HG03097 (cell line): ENCODE measurements at regions not wholly inside any gene's neighbourhood (a gene's known extent, or its start where the extent isn't known, plus 50 kb on each side); places are given as distances from the start of the nearest gene placed in this dataset.
"Not testable (repeated sequence)": the region's sequence is repeated elsewhere in the genome, so short reads cannot be mapped to it uniquely, and the experiment has no call there.

Experiments used
- ATAC-seq: cut with Tn5 transposase; IDR thresholded peaks from one replicate; pipeline ENCODE4 v1.9.1; 2021; ENCODE audit not compliant: unreplicated experiment, low FRiP score

DNA sequence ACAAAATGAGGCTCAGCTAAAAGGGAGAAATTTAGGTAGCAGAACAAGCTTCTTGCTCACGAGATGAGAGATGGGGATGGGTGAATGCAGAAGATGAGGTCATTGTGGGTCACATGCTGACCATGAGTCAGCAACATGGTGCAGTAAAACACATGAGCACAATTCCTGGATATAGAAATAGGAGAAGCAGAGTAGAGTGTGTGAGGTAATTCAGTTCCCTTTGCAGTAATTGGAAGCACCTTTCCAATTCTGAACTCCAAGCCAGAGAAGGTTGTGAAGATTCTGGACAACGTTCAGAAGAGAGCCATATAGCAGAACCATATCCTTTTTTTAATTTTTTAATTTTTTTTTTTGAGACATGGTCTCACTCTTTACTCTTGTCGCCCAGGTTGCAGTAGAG is 62.0 kb upstream of the LMNTD1 start:
- ATAC-seq, result no peak

DNA sequence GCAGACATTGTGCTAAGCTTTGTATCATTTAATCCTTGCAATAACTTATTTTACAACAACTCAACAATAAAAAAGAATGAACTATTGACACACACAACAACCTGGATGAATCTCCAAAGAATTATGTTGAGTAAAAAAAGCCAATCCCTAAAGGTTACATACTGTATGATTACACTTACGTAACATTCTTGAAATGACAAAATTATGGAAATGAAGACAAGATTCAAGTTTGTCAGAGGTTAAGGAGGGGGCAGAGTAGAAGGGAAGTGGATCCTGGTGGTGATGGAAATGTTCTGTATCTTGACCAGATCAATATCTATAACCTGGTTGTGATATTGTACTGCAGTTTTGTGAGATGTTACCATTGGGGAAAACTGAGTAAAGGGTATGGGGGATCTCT is 63.2 kb upstream of the LMNTD1 start:
- no peak for ATAC-seq

DNA sequence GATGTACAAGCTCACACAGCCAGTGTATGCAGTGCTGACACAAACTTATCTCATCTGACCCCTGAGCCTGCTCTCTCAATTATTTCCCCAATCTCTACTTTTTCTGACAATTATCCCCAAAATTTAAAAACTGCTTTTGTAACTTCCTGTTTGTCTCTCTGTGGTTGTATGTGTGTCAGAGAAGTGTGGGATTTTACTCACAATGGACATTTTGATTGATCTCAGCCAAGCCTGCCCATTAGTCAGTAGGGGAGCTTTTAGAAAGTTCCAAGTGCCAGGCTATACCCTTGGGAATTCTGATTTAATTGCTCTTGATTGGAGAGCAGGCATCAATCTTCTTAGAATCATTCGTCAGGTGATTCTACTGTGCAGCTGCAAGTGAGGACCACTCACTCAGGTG is 64.9 kb upstream of the LMNTD1 start:
- no peak for ATAC-seq

DNA sequence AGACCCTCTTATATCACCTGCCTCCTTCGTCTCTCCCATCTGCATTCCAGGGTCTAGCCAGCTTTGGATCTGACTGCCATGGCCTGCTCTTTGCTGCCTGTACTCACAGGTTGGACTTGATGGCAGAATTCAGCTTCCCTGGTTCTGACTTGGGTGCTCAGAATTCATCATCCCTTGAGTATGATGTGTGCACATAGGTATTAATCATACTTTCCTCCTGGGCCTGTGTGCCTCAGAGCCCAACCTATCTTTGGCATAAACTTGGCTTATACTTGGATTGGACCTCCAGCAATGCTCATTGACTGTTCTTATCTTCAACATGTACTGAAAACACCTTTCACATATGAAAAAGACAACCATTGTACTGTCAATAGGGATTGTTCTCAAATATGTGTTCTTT is 70.7 kb upstream of the LMNTD1 start:
- no peak for ATAC-seq

DNA sequence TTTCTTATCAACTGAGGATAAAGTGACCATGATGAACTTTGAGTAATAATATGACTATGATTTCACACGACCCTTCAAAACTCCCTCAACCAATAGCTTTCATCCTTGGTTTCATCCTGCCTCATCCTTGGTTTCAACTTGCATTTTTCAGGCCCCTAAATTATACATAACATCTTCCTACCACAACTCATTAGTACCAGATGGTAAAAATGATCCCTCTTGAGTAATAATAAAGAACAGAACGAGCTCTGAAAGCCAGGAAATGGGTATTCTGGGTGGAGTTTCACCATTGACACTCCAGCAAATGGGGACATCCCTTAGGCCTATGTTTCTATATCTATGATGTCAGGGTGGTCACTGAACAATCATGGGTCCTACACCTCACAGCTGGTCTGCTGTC is 72.1 kb upstream of the LMNTD1 start:
- no peak for ATAC-seq

DNA sequence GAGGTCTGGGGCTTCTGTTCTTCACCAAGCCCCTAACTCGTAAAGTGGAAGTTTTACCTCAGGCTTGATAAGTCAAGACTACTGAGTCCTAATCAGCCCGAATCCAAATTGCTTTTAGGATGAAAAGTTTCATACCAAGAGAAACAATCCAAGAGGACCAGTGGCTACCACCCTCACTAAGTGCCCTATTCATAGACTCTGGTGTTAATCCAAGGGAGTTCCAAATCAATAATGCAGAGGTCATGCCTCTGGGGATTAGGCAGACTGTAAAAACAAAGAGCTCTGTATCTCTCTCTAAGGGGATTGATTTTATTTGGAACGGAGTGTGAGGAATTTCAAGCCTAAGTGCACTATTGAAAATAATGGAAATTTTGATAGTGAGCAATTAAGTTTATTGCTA is 76.3 kb upstream of the LMNTD1 start:
- no peak for ATAC-seq

DNA sequence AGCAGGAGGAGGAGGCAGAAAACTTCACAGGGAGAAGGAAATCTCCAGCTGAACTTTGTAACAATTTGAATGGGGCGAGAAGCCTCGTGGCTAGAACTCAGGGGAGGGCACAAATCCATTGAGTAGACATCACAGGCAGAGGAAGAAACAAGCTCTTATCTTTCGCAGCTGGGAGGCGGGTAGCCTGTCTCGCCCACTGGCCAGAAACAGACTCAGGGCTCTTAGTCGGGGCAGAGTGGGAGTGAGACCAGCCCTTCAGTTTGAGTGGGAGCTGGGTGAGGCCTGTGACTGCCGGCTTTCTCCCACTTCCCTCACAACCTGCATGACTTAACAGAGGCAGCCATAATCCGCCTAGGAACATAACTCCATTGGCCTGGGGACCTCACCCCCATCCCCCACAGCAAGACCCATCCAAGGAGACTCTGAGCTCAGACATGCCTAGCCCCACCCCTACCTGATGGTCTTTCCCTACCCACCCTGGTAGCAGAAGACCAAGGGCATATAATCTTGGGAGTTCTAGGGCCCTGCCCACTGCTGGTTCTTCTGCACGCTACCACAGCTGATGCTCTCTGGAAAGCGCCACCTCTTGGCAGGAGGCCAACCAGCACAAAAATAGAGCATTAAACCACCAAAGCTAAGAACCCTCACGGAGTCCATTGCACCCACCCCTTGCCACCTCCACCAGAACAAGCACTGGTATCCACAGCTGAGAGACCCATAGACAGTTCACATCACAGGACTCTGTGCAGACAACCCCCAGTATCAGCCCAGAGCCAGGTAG is 77.8 kb upstream of the LMNTD1 start:
- not testable (repeated sequence) for ATAC-seq

DNA sequence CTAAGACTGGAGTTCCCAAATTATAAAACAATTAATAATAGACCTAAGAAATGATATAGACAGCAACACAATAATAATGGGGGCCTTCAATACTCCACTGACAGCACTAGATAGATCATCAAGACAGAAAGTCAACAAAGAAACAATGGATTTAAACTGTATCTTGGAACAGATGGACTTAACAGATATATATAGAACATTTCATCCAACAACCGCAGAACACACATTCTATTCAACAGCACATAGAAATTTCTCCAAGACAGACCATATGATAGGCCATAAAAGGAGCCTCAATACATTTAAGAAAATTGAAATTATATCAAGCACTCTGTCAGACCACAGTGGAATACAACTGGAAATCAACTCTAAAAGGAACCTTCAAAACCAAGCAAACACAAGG is 80.1 kb upstream of the LMNTD1 start:
- not testable (repeated sequence) for ATAC-seq

DNA sequence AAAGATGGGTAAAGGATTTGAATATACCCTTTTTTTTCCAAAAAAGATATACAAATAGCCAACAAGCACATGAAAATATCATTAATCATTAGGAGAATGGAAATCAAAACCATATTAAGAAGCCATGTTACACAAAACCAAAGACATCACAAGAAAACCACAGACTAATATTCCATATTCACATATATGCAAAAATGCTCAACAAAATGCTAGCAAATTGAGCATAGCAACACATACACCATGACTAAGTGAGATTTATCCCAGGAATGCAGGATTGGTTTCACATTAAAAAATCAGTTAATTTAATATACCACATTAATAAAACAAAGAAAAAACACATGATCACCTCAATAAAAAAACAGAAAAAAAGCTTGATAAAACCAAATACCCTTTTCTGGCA is 84.7 kb upstream of the LMNTD1 start:
- ATAC-seq, result no peak

DNA sequence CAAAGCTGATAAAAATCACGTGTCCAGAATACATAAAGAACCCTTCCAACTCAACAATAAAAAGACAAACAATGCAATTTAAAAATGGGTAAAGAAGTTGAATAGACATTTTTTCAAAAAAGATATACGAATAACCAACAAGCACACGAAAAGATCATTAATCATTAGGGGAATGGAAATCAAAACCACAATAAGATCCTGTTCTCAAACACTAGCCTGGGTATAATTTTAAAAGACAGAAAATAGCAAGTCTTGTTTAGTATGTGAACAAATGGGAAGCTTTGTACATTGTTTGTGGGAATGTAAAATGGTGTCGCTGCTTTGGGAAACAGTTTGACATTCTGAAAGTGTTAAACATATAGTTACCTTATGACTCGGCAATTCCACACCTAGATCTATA is 86.3 kb upstream of the LMNTD1 start:
- no peak for ATAC-seq

DNA sequence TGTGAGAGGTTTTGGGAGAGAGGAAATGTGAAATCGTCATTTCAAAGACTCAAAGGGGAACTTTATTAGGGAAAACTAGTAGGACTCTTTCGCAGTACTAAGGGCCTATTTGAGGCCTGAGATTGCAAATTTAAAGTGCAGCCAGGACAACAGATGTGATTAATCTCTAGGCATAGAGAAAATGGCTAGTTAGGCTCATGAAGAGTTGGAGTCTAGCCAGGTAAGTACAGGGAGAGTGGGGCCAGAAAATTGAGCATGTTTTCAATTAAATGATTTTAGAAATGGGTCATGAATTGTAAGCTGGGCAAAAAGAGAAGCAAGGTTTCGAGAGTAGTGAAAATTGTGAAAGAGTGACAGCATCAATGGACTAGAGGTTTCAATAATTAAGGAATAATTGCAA is 91.9 kb upstream of the LMNTD1 start:
- ATAC-seq, result no peak

DNA sequence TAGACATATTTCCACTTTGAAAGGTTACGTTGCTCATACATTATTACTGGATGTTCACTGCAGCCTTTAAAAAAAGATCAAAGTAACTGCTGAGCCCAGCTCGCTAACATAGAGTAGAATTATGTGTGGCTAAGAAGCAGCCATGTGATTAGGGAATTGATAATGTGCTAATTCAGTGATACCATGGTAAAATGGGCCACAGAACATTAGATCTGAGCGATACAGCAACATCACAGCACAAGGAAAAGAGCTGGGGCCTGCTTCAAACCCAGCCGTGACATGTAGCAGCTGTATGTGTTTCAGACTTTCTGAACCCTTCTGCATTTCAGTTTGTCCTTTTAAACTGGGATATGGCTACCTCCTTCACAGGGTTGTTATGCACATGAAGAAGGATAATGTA is 92.3 kb upstream of the LMNTD1 start:
- no peak for ATAC-seq

DNA sequence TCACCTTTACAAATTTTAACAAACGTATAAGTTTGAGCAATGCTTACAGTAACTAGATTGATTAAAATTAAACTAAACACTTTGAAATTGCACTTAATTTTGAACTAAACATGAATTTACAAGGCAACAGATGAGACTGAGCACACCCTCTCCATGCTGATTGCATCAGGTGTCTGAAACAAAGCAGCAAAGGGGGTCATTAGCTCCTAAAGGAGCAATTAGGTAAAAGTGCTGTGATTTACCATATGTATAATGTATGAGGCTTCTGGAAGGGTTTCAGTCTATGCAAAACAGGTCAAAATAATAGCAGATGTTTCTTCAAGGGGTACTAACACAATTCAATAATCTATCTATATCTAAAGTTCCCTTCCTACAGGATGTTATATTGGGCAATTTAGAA is 98.8 kb upstream of the LMNTD1 start:
- no peak for ATAC-seq

DNA sequence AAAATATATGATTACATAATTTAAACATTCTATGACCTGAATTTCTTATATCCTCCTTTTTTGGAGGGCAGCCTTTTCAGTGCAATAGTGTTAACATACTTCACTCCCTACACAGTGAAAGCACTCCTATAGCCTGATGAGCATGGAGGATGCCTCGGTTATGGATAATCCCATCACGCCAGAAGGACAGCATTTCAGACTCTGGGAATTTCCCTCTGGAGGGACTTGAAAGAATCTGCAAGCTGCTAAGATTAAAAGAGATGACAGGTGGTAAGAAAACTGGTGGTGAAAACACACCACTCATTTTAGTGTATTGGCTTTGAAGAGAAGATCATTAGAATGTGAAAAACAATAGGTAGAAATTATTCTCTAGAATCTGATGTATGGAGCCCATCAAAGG is 99.3 kb upstream of the LMNTD1 start:
- ATAC-seq, result no peak

DNA sequence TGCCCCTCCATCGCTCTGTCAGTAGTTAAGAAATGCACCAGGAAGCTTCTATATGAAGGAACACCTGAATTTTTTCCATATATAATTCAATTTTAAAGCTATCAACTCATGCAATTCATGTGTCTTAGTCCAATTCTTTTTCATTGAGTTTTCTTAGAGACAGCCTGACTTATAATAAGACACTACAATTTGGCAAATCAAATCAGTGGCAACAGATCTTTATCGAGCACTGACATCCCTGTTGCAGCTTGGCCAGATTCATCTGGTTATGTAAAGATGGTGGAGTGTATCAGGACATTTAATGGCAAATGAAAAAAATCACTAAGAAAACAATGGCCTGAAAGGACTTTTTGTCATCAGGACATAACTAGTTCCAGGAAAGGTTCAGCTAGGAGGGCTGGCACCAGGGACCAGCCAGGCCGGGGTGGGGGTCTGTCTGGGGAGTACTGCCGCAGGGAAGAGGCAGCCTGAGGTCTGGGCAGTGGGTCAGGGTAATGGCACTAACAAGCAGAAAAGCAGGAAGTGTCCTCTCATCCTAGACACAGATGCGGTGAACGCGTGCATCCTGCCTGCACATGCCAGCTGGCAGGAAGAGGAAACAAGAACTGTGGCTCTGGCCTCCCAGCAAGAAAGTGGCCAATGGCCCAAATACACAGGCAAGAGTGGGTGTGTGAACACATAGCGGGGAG is 100.5 kb upstream of the LMNTD1 start:
- no peak for ATAC-seq

DNA sequence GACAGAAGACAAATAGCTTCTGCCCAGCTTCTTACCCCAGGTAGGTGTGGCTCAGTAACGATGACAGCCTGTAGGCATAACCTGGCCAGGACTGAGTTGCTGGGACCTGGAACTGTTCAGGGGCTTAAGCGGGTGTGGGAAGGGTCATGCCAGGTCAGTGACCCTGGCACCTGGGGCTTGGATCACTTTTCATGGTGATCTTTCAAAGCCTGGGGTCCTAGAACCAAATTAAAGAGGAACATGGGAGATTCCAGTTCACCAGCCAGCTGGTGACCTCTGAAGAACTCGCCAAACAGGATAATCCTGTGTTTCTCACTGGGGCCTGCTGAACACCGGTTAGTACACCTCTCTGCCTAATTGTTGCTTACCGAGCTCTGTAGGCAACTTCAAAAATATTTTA is 102.6 kb upstream of the LMNTD1 start:
- ATAC-seq, result no peak

DNA sequence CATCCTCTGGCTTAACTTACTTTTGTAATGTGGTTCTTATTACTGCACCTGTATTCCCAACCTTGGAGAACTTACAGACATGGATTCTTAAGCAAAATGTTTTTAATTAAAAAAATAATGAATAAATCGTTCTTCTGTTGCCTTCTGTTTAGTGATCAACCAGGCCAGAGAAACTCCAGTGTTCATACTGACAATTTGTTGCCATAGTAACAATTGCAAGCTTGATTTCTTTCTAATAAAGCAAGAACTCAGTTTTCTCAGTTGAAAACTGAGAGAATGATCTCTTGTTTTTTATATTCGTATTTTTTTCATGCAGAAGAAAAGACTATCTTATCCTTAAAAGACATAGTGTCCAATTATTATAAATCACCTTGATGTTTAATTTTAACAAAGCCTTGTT is 106.5 kb upstream of the LMNTD1 start:
- no peak for ATAC-seq

DNA sequence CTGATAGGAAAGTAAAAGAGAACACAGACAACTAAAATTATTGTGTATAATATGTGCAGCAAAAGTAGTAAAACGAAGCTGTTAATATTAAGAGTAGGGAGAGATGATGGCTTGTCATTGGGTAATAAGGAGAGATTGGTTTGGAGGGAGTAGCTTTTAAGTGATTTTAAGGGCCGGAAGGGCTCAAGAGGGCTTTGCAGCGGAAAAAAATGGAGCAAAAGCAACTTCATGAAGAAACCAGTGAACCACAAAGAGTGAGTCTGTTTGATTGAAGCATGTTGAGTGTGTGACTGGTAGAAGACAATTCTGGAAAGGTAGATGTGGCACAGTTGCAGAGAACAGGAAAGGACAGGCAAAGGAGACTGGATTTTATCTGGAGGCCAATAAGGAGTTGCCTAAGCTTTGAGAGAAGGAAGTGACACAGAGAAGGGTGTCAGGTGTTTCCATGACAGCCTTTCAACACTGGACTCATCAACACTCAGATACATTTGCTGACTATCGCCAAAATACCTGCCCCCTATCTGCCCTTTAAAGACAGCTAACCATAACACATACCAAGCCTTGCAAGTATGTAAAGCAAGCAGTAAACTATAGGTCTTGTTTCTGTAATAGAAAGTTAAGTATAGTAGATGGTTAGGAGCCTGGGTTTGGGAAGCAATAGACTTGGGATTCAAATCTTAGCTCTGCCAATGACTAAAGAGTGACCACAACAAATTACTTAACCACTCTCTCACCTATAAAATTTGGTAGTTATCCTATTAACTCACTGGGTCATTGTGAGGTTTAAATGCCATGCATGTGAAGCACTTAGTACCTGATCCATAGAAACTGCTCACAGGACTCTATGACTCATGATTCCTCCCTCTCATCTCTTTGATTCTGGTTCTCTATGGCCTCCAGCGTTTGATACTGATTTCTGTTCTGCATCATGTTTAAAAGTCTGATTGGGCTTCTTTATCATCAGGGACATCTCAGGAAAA is 117.3 kb upstream of the LMNTD1 start:
- no peak for ATAC-seq

DNA sequence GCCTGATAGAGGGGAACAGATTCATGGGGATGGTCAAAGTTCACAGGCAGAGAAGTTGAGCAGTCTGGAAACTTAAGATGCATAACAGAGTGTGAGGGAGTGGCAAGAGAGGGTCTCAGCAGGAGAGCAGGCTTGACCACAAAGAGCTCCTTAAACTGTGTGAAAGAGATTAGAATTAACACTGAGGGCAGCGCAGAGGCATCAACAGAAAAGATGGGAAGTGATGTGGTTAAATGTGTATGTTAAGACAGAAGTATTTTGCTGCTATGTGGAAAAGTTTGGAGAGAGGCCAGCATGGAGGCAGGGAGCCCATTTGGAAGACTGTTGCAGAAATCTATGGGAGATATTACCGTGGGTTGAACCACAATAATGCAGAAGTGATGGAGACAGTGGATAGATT is 122.7 kb upstream of the LMNTD1 start:
- ATAC-seq, result no peak

DNA sequence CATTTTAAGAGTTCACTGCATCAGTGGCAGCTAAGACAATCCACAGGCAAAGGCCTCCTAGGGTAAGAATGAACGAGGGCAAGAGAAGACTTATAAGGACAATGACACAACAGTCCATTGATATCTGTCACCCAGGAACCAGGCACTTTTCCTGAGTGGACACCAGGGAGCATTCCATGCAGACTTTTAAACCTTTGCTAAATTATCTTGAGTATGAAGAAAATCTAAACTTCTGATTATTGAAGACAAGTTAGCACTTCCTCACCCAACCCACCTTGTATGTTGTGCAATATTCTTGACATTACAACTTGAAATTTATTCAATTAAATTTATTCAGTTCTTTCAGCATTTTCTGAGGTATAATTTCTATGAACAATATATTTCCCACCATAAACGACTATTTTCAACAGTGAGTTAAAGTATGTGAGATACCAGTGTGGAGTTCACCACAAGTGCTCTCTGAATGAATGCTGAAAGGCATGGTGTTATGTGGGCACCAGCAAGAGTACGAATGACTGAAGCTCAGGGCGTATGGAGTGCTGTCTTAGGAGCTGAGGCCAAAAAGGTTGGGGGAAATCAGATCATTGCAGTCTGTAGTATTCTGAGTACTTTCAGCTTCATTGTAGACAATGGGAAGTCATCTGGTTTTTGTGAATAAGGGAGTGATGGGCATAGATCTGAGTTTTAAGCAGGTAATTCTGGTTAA is 124.3 kb upstream of the LMNTD1 start:
- no peak for ATAC-seq

DNA sequence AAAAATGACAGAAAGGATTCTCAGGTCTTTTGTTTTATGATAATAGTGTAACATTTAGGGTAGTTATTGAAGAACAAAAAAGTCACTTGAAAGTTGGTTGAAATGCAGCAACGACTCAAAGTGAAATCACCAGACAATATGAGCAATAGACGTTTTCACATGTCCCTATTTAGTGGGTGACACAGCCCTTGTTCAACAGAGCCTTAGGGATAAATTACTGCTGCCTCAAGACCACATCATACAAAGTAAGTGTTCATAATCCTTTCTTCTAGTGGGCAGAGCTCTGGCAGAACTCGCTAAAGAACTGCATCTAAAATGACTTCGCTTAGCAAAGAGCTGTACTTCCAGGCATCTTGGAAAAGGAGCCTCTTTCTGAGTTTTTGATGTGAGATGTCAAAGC is 128.5 kb upstream of the LMNTD1 start:
- no peak for ATAC-seq
